ENCODE measurements at regions not wholly inside any gene's neighbourhood (a gene's known extent, or its start where the extent isn't known, plus 50 kb on each side); places are given as distances from the start of the nearest gene placed in this dataset.
"Not testable (repeated sequence)": the region's sequence is repeated elsewhere in the genome, so short reads cannot be mapped to it uniquely, and the experiment has no call there.

- DNase-seq (ENCODE audit: low read depth, low spot score) (no peak), FAIRE-seq (no peak)
- Histone ChIP-seq H3K4me2 (ENCODE audit: control insufficient read depth, extremely low read depth, insufficient read depth, low read depth, low read length) (no peak overlapping the region), H3K9me3 (ENCODE audit: control insufficient read depth, low read depth, low read length) (no peaks in the 10 kb centered on the region), H3K4me3 (ENCODE audit: control insufficient read depth in 2 of 3, extremely low read depth in 1 of 3, insufficient read depth in 2 of 3, low read depth in 1 of 3, low read length in 3 of 3) (no peak overlapping the region), H2AFZ (ENCODE audit: control insufficient read depth, low read length) (no peak overlapping the region), H4K20me1 (ENCODE audit: control insufficient read depth, extremely low read depth, insufficient read depth, low read length) (no peaks in the 10 kb centered on the region), H3K27ac (ENCODE audit: control insufficient read depth, insufficient read depth, low read length) (no peak overlapping the region), H3K4me1 (ENCODE audit: control insufficient read depth, extremely low read depth, insufficient read depth, low read length) (no peaks in the 10 kb centered on the region), H3K9ac (ENCODE audit: control insufficient read depth, extremely low read depth, insufficient read depth, low read length) (no peak overlapping the region), H3K27me3 (ENCODE audit: control insufficient read depth, extremely low read depth, insufficient read depth, low read length) (no peaks in the 10 kb centered on the region), H3K36me3 (ENCODE audit: control insufficient read depth in 2 of 2, extremely low read depth in 1 of 2, insufficient read depth in 2 of 2, low read length in 2 of 2) (no peaks in the 10 kb centered on the region), H3K79me2 (ENCODE audit: control insufficient read depth, insufficient read depth, low read length) (no peaks in the 10 kb centered on the region), H3K9me1 (ENCODE audit: control insufficient read depth, extremely low read depth, insufficient read depth, low read length) (no peaks in the 10 kb centered on the region)
- dilution Hi-C loops (cut with MboI; ENCODE audit: extremely low pct_ligation_motif_present, low sequenced_read_pairs) = no loop called here
- TF ChIP-seq CTCF (optimal IDR thresholded peaks at IDR 0.05 in 1 of 3, IDR thresholded peaks at IDR 0.05 in 1 of 3, conservative IDR thresholded peaks at IDR 0.05 in 1 of 3; ENCODE audit: extremely low read depth in 1 of 3, insufficient read depth in 2 of 3, low read length in 3 of 3) (no peak), EZH2 (IDR thresholded peaks at IDR 0.05; ENCODE audit: low read length) (no peak)
Measured at GRCh38 chr12:32021346-32021773, 62.1 kb downstream of the RESF1 start.

GRCh38 chr12:32022387-32022786, 63.2 kb downstream of the RESF1 start:
- H3K36me3 ChIP-seq (ENCODE audit: control insufficient read depth in 2 of 2, extremely low read depth in 1 of 2, insufficient read depth in 2 of 2, low read length in 2 of 2); H4K20me1 ChIP-seq (ENCODE audit: control insufficient read depth, extremely low read depth, insufficient read depth, low read length); H3K9me3 ChIP-seq (ENCODE audit: control insufficient read depth, low read depth, low read length); H3K9me1 ChIP-seq (ENCODE audit: control insufficient read depth, extremely low read depth, insufficient read depth, low read length); H3K27me3 ChIP-seq (ENCODE audit: control insufficient read depth, extremely low read depth, insufficient read depth, low read length); H3K27ac ChIP-seq (ENCODE audit: control insufficient read depth, insufficient read depth, low read length); H3K9ac ChIP-seq (ENCODE audit: control insufficient read depth, extremely low read depth, insufficient read depth, low read length); DNase-seq (ENCODE audit: low read depth, low spot score); H3K4me1 ChIP-seq (ENCODE audit: control insufficient read depth, extremely low read depth, insufficient read depth, low read length); FAIRE-seq; H3K4me3 ChIP-seq (ENCODE audit: control insufficient read depth in 2 of 3, extremely low read depth in 1 of 3, insufficient read depth in 2 of 3, low read depth in 1 of 3, low read length in 3 of 3); H2AFZ ChIP-seq (ENCODE audit: control insufficient read depth, low read length); H3K79me2 ChIP-seq (ENCODE audit: control insufficient read depth, insufficient read depth, low read length); dilution Hi-C loops (cut with MboI; ENCODE audit: extremely low pct_ligation_motif_present, low sequenced_read_pairs); H3K4me2 ChIP-seq (ENCODE audit: control insufficient read depth, extremely low read depth, insufficient read depth, low read depth, low read length): not testable (repeated sequence)

- H2AFZ ChIP-seq (ENCODE audit: control insufficient read depth, low read length); H3K4me2 ChIP-seq (ENCODE audit: control insufficient read depth, extremely low read depth, insufficient read depth, low read depth, low read length); H3K9me3 ChIP-seq (ENCODE audit: control insufficient read depth, low read depth, low read length); H3K9ac ChIP-seq (ENCODE audit: control insufficient read depth, extremely low read depth, insufficient read depth, low read length); H3K27me3 ChIP-seq (ENCODE audit: control insufficient read depth, extremely low read depth, insufficient read depth, low read length); H3K4me3 ChIP-seq (ENCODE audit: control insufficient read depth in 2 of 3, extremely low read depth in 1 of 3, insufficient read depth in 2 of 3, low read depth in 1 of 3, low read length in 3 of 3); H4K20me1 ChIP-seq (ENCODE audit: control insufficient read depth, extremely low read depth, insufficient read depth, low read length); dilution Hi-C loops (cut with MboI; ENCODE audit: extremely low pct_ligation_motif_present, low sequenced_read_pairs); H3K4me1 ChIP-seq (ENCODE audit: control insufficient read depth, extremely low read depth, insufficient read depth, low read length); H3K9me1 ChIP-seq (ENCODE audit: control insufficient read depth, extremely low read depth, insufficient read depth, low read length); H3K36me3 ChIP-seq (ENCODE audit: control insufficient read depth in 2 of 2, extremely low read depth in 1 of 2, insufficient read depth in 2 of 2, low read length in 2 of 2); DNase-seq (ENCODE audit: low read depth, low spot score); H3K79me2 ChIP-seq (ENCODE audit: control insufficient read depth, insufficient read depth, low read length); H3K27ac ChIP-seq (ENCODE audit: control insufficient read depth, insufficient read depth, low read length); FAIRE-seq: not testable (repeated sequence)
Measured at GRCh38 chr12:32023861-32024260, 64.6 kb downstream of the RESF1 start.
